HuH-7 (cell line): ENCODE measurements at regions not wholly inside any gene's neighbourhood (a gene's known extent, or its start where the extent isn't known, plus 50 kb on each side); places are given as distances from the start of the nearest gene placed in this dataset.
"Not testable (repeated sequence)": the region's sequence is repeated elsewhere in the genome, so short reads cannot be mapped to it uniquely, and the experiment has no call there.

Experiments
- DNase-seq: peaks from one replicate; pipeline ENCODE4 v3.0.0; 2011; ENCODE audit warnings: low spot score

- DNase-seq = no peak
Measured at GRCh38 chr17:33695431-33695830, 402.3 kb upstream of the ASIC2 start.

- DNase-seq = no peak
Measured at GRCh38 chr17:33696102-33696501, 403.0 kb upstream of the ASIC2 start.

- no peak for DNase-seq
Measured at GRCh38 chr17:33697557-33697956, 404.5 kb upstream of the ASIC2 start.

- DNase-seq = no peak
Measured at GRCh38 chr17:33701910-33702309, 408.8 kb upstream of the ASIC2 start.

GRCh38 chr17:33704856-33705255 is 411.8 kb upstream of the ASIC2 start:
- no peak for DNase-seq

GRCh38 chr17:33709881-33710280 is 416.8 kb upstream of the ASIC2 start:
- DNase-seq = no peak

- no peak for DNase-seq
Measured at GRCh38 chr17:33712120-33712519, 419.0 kb upstream of the ASIC2 start.

- DNase-seq = no peak
Measured at GRCh38 chr17:33716957-33717356, 423.9 kb upstream of the ASIC2 start.

GRCh38 chr17:33723736-33724135 is 430.6 kb upstream of the ASIC2 start:
- not testable (repeated sequence) for DNase-seq

- peak; percentile 45 for DNase-seq
Measured at GRCh38 chr17:33725675-33726271, 432.7 kb upstream of the ASIC2 start.

- no peak for DNase-seq
Measured at GRCh38 chr17:33730131-33730530, 437.0 kb upstream of the ASIC2 start.

GRCh38 chr17:33732116-33732515 is 439.0 kb upstream of the ASIC2 start:
- peak; percentile 8 for DNase-seq

GRCh38 chr17:33739714-33740113 is 446.6 kb upstream of the ASIC2 start:
- DNase-seq = no peak

GRCh38 chr17:33745047-33745760 is 452.1 kb upstream of the ASIC2 start:
- no peak for DNase-seq

GRCh38 chr17:33749171-33749570 is 456.1 kb upstream of the ASIC2 start:
- no peak for DNase-seq

GRCh38 chr17:33750943-33751701 is 458.0 kb upstream of the ASIC2 start:
- peak; percentile 47 for DNase-seq

- no peak for DNase-seq
Measured at GRCh38 chr17:33751702-33752065, 458.6 kb upstream of the ASIC2 start.

- no peak for DNase-seq
Measured at GRCh38 chr17:33753452-33753851, 460.4 kb upstream of the ASIC2 start.

GRCh38 chr17:33756021-33756420 is 462.9 kb upstream of the ASIC2 start:
- DNase-seq = no peak

- DNase-seq = no peak
Measured at GRCh38 chr17:33765871-33766270, 472.8 kb upstream of the ASIC2 start.

- no peak for DNase-seq
Measured at GRCh38 chr17:33766721-33767120, 473.6 kb upstream of the ASIC2 start.

- no peak for DNase-seq
Measured at GRCh38 chr17:33769066-33769465, 476.0 kb upstream of the ASIC2 start.

GRCh38 chr17:33776304-33776703 is 478.8 kb upstream of the CCL2 start:
- DNase-seq = no peak
